NT2/D1 (cell line): ENCODE measurements at regions not wholly inside any gene's neighbourhood (a gene's known extent, or its start where the extent isn't known, plus 50 kb on each side); places are given as distances from the start of the nearest gene placed in this dataset.
"Not testable (repeated sequence)": the region's sequence is repeated elsewhere in the genome, so short reads cannot be mapped to it uniquely, and the experiment has no call there.

Experiments
- SUZ12 ChIP-seq: IDR thresholded peaks from 2 replicates; pipeline ENCODE4 v1.6.1; 2011; ENCODE audit not compliant: insufficient read length, insufficient read depth; ENCODE audit errors: extremely low read depth
- YY1 ChIP-seq: IDR thresholded peaks from 2 replicates; pipeline ENCODE4 v1.6.1; 2011; ENCODE audit not compliant: insufficient read length, insufficient read depth
- ZNF274 ChIP-seq: IDR thresholded peaks from 2 replicates; pipeline ENCODE4 v1.6.1; 2011; ENCODE audit warnings: mild to moderate bottlenecking, low read depth, low read length

DNA sequence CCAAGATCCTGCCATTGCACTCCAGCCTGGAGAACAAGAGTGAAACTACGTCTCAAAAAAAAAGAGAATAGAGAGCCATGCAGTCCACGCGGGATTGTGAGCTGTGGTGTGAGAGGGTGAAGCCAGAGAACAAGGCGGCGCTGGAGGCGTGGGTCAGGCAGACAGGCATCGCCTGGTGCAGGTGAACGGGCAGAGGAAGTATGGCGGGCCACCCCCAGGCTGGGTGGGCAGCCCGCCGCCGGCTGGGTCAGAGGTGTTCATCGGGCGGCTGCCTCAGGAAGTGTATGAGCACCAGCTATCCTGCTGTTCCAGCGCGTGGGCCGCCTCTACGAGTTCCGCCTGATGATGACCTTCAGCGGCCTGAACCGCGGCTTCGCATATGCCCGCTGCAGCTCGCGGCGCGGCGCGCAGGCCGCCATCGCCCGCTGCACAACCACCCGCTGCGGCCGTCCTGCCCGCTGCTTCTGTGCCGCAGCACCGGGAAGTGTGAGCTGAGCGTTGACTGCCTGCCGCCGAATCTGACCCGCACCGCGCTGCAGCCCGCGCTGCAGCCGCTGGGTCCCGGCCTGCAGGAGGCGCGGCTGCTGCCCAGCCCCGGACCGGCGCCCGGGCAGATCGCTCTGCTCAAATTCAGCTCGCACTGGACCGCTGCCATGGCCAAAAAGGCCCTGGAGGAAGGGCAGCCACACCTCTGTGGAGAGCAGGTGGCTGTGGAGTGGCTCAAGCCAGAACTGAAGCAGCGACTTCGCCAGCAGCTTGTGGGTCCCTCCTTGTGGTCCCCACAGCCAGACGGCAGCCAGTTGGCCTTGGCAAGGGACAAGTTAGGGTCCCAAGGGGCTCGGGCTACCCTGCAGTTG lies 95.5 kb upstream of the PLEKHM1 start:
- TF ChIP-seq ZNF274, YY1, SUZ12: not testable (repeated sequence)
